H1 (cell line): ENCODE measurements at regions not wholly inside any gene's neighbourhood (a gene's known extent, or its start where the extent isn't known, plus 50 kb on each side); places are given as distances from the start of the nearest gene placed in this dataset.

Source experiments
- CTCF ChIA-PET: fragments of 300-600 bp; sonication (Branson Sonifier 250); formaldehyde crosslinking; loops from one replicate; lab custom pipeline; 2021; ENCODE audit not compliant: partially characterized antibody; lab: Charles Lee
- POLR2A ChIA-PET: fragments of 300-600 bp; sonication (Branson Sonifier 250); formaldehyde crosslinking; loops from one replicate; lab custom pipeline; 2021; ENCODE audit warnings: inconsistent platforms; ENCODE audit not compliant: partially characterized antibody; lab: Charles Lee
- DNase-seq, 2 experiments: peaks; one replicate each; pipeline versions ENCODE4 v3.0.0 to v3.0.0-alpha.2; 2010 to 2022; ENCODE audit warnings: low spot score in 2 of 2, low read depth in 1 of 2, mixed read lengths in 1 of 2
- FAIRE-seq: peaks from 2 replicates; lab custom pipeline; 2011; peaks lifted over from hg19 to GRCh38; lab: Jason Lieb, UNC
- H2AFZ ChIP-seq: 2 replicates; pipeline ENCODE4 v1.8.1; 2012; ENCODE audit warnings: low read length, inconsistent platforms
- H2AK5ac ChIP-seq: 2 replicates; pipeline ENCODE4 v1.6.1; 2013; ENCODE audit warnings: low read depth, low read length
- H2BK120ac ChIP-seq: replicated peaks from 2 replicates; pipeline ENCODE3; 2013; ENCODE audit warnings: low read depth, low read length, inconsistent platforms
- H2BK12ac ChIP-seq: 2 replicates; pipeline ENCODE4 v1.6.1; 2013; ENCODE audit warnings: low read depth, low read length
- H2BK15ac ChIP-seq: 2 replicates; pipeline ENCODE4 v1.6.1; 2013; ENCODE audit warnings: low read length
- H2BK20ac ChIP-seq: 2 replicates; pipeline ENCODE4 v1.6.1; 2013; ENCODE audit warnings: low read length
- H2BK5ac ChIP-seq: 2 replicates; pipeline ENCODE4 v1.6.1; 2013; ENCODE audit warnings: low read depth, low read length
- H3K14ac ChIP-seq: 2 replicates; pipeline ENCODE4 v1.6.1; 2013; ENCODE audit warnings: inconsistent platforms; ENCODE audit not compliant: insufficient read length
- H3K18ac ChIP-seq: 2 replicates; pipeline ENCODE4 v1.6.1; 2013; ENCODE audit warnings: low read length; ENCODE audit errors: extremely low read depth
- H3K23ac ChIP-seq: 2 replicates; pipeline ENCODE4 v1.6.1; 2013; ENCODE audit warnings: inconsistent platforms; ENCODE audit not compliant: insufficient read length
- H3K23me2 ChIP-seq: 2 replicates; pipeline ENCODE4 v1.6.1; 2013; ENCODE audit warnings: low read depth, low read length
- H3K27ac ChIP-seq: 2 replicates; pipeline ENCODE4 v1.6.1; 2011; ENCODE audit warnings: low read depth, low read length, inconsistent platforms
- H3K27me3 ChIP-seq, 4 experiments: replicated peaks in 1 of 4; 1 replicate in 1 of 4; 2 replicates in 3 of 4; pipeline versions ENCODE4 v1.6.1 to v1.8.1; 2011 to 2013; ENCODE audit warnings: low read length in 3 of 4, mild to moderate bottlenecking in 3 of 4, inconsistent platforms in 2 of 4, mixed read lengths in 2 of 4, moderate library complexity in 1 of 4; ENCODE audit not compliant: control insufficient read depth in 3 of 4, insufficient read depth in 3 of 4; ENCODE audit errors: extremely low read depth in 1 of 4
- H3K36me3 ChIP-seq, 4 experiments: 2 replicates each; pipeline versions ENCODE4 v1.6.1 to v1.8.1; 2011 to 2013; ENCODE audit warnings: mild to moderate bottlenecking in 4 of 4, low read length in 3 of 4, moderate library complexity in 2 of 4, control low read depth in 1 of 4, inconsistent platforms in 1 of 4; ENCODE audit not compliant: insufficient read depth in 4 of 4, control insufficient read depth in 2 of 4
- H3K4ac ChIP-seq: replicated peaks from 2 replicates; pipeline ENCODE3; 2013; ENCODE audit warnings: low read length, low read depth, mixed read lengths, inconsistent platforms; ENCODE audit not compliant: insufficient read length
- H3K4me1 ChIP-seq, 4 experiments: replicated peaks in 1 of 4; 1 replicate in 1 of 4; 2 replicates in 3 of 4; pipeline versions ENCODE4 v1.6.1 to v1.8.1; 2011 to 2013; ENCODE audit warnings: low read length in 3 of 4, inconsistent platforms in 2 of 4, mixed read lengths in 1 of 4; ENCODE audit not compliant: insufficient read depth in 4 of 4, control insufficient read depth in 3 of 4
- H3K4me2 ChIP-seq, 2 experiments: 2 replicates each; pipeline versions ENCODE4 v1.6.1 to v1.8.1; 2011 to 2013; ENCODE audit warnings: low read depth in 2 of 2, low read length in 2 of 2, control low read depth in 1 of 2, inconsistent platforms in 1 of 2, mild to moderate bottlenecking in 1 of 2; ENCODE audit not compliant: insufficient read depth in 1 of 2
- H3K4me3 ChIP-seq, 4 experiments: fragments of 200-600, 300-600 bp in 1 of 4; sonication (generic), shearing (Covaris generic), sonication (Bioruptor Twin) in 1 of 4; 2 replicates each; pipeline versions ENCODE4 v1.5.1 to v1.8.1; 2011 to 2016; ENCODE audit warnings: low read length in 4 of 4, low read depth in 3 of 4, control low read depth in 2 of 4, inconsistent platforms in 2 of 4, mild to moderate bottlenecking in 2 of 4, mixed read lengths in 1 of 4, moderate library complexity in 1 of 4; ENCODE audit not compliant: insufficient read depth in 2 of 4; ENCODE audit errors: extremely low read depth in 1 of 4
- H3K56ac ChIP-seq: replicated peaks from 2 replicates; pipeline ENCODE3; 2013; ENCODE audit warnings: low read depth, mild to moderate bottlenecking, mixed read lengths, low read length, inconsistent platforms; ENCODE audit not compliant: insufficient read length
- H3K79me1 ChIP-seq: 2 replicates; pipeline ENCODE4 v1.6.1; 2013; ENCODE audit warnings: low read depth, low read length, control low read depth
- H3K79me2 ChIP-seq, 2 experiments: 2 replicates each; pipeline versions ENCODE4 v1.6.1 to v1.8.1; 2012 to 2013; ENCODE audit warnings: low read length in 2 of 2, mild to moderate bottlenecking in 2 of 2, inconsistent platforms in 1 of 2; ENCODE audit not compliant: insufficient read depth in 2 of 2, control insufficient read depth in 1 of 2
- H3K9ac ChIP-seq, 4 experiments: replicated peaks in 1 of 4; 1 replicate in 1 of 4; 2 replicates in 3 of 4; pipeline versions ENCODE4 v1.6.1 to v1.8.1; 2011 to 2013; ENCODE audit warnings: low read depth in 3 of 4, low read length in 3 of 4, control low read depth in 2 of 4, mild to moderate bottlenecking in 2 of 4, moderate library complexity in 2 of 4, inconsistent platforms in 1 of 4; ENCODE audit errors: extremely low read depth in 1 of 4
- H3K9me3 ChIP-seq, 2 experiments: 2 replicates each; pipeline versions ENCODE4 v1.6.1 to v1.8.1; 2012 to 2013; ENCODE audit warnings: mild to moderate bottlenecking in 2 of 2, moderate library complexity in 2 of 2, control low read depth in 1 of 2, inconsistent platforms in 1 of 2, low read depth in 1 of 2, low read length in 1 of 2, mixed read lengths in 1 of 2; ENCODE audit not compliant: insufficient read depth in 2 of 2
- H4K20me1 ChIP-seq, 2 experiments: replicated peaks in 1 of 2; 2 replicates each; pipeline versions ENCODE3 to v1.8.1; 2011 to 2013; ENCODE audit warnings: inconsistent platforms in 2 of 2, low read length in 2 of 2, mild to moderate bottlenecking in 1 of 2; ENCODE audit not compliant: insufficient read depth in 2 of 2, control insufficient read depth in 1 of 2
- H4K5ac ChIP-seq: 2 replicates; pipeline ENCODE4 v1.6.1; 2013; ENCODE audit warnings: low read length, low read depth, mixed read lengths, inconsistent platforms; ENCODE audit not compliant: insufficient read length
- H4K8ac ChIP-seq: 2 replicates; pipeline ENCODE4 v1.8.0; 2013; ENCODE audit warnings: mild to moderate bottlenecking, moderate library complexity, low read length, inconsistent platforms; ENCODE audit not compliant: insufficient read depth; ENCODE audit errors: extremely low read depth
- H4K91ac ChIP-seq: replicated peaks from 2 replicates; pipeline ENCODE3; 2013; ENCODE audit warnings: low read length, mixed read lengths, inconsistent platforms; ENCODE audit not compliant: insufficient read length
- EZH2 ChIP-seq: fragments of 200-600 bp; sonication (generic); IDR thresholded peaks from 2 replicates; pipeline ENCODE4 v1.7.1; 2012; ENCODE audit warnings: low read depth, mild to moderate bottlenecking, moderate library complexity, low read length, inconsistent platforms; ENCODE audit not compliant: severe bottlenecking
- WGBS, 2 experiments: shearing (Covaris generic) in 1 of 2; methylation state at CpG; one replicate each; pipeline versions ENCODE4 v1.1.6 to v1.1.7; 2013 to 2015; ENCODE audit warnings: low lambda C conversion rate in 2 of 2, mixed read lengths in 2 of 2, inconsistent platforms in 1 of 2, low coverage in 1 of 2, missing lambda C conversion rate in 1 of 2; ENCODE audit not compliant: insufficient replicate concordance in 2 of 2, insufficient coverage in 1 of 2, insufficient read length in 1 of 2; ENCODE audit errors: extremely low coverage in 1 of 2, missing lambda C conversion rate in 1 of 2; 5-methylcytosine and 5-hydroxymethylcytosine counted together

DNA sequence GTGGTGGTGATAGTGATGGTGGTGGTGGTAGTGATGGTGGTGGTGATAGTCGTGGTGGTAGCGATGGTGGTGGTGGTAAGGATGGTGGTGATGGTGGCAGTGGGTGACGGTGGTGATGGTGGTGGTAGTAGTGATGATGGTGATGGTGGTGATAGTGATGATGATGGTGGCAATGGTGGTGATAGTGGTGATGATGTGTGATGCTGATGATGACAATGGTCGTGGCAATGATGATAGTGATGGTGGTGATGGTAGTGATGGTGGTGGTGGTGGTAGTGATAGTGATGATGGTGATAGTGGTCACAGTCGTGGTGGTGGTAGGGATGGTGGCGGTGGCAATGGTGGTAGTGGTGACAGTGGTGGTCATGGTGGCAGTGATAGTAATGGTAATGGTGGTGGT is 243.9 kb upstream of the RAB6C start:
- Histone ChIP-seq H4K8ac (no peak overlapping the region), H3K9ac (no peak overlapping the region), H3K36me3 (no peaks in the 10 kb centered on the region), H3K14ac (no peak overlapping the region), H3K23ac (no peak overlapping the region), H3K79me1 (no peaks in the 10 kb centered on the region), H3K18ac (no peak overlapping the region), H4K91ac (peak overlapping the region; percentile 39), H2AFZ (no peak overlapping the region), H2BK12ac (no peak overlapping the region), H2BK5ac (no peak overlapping the region), H3K4me2 (no peak overlapping the region), H3K4ac (no peak overlapping the region), H2BK15ac (no peak overlapping the region), H3K79me2 (no peaks in the 10 kb centered on the region), H2BK120ac (no peak overlapping the region), H3K56ac (peak overlapping the region; percentile 91), H3K4me1 (no peaks in the 10 kb centered on the region), H3K4me3 (no peak overlapping the region), H3K9me3 (peaks cover 0 to 8% of the 10 kb centered on the region in 2 experiments; a peak in 1 of 4 replicates), H2BK20ac (no peak overlapping the region; the same call in 1 of the 2 replicates), H4K5ac (no peak overlapping the region), H3K27ac (no peak overlapping the region), H3K23me2 (peaks cover 13% of the 10 kb centered on the region; the same call in 1 of the 2 replicates), H2AK5ac (peak overlapping the region; percentile 90), H3K27me3 (no peaks in the 10 kb centered on the region), H4K20me1 (peaks cover 0 to 7% of the 10 kb centered on the region in 2 experiments)
- DNase-seq = no peak
- POLR2A ChIA-PET = no interaction called here
- WGBS, 2 experiments = 86% methylated on average over 5 of the region's 6 CpGs; no CpG with 5 or more reads in 1 of the 2 experiments
- CTCF ChIA-PET = no interaction called here
- FAIRE-seq = no peak
- no peak for TF ChIP-seq EZH2
